Stimulated activated CD4-positive, alpha-beta T cell treated with anti-CD3 and anti-CD28 coated beads, TNF-alpha, amount 100 ng/mL, for 24 hours (primary cell): ENCODE measurements at regions not wholly inside any gene's neighbourhood (a gene's known extent, or its start where the extent isn't known, plus 50 kb on each side); places are given as distances from the start of the nearest gene placed in this dataset.

Experiments used
- DNase-seq, 3 experiments: peaks; one replicate each; pipeline ENCODE4 v3.0.0-alpha.2; 2020; ENCODE audit warnings: low read depth in 3 of 3

DNA sequence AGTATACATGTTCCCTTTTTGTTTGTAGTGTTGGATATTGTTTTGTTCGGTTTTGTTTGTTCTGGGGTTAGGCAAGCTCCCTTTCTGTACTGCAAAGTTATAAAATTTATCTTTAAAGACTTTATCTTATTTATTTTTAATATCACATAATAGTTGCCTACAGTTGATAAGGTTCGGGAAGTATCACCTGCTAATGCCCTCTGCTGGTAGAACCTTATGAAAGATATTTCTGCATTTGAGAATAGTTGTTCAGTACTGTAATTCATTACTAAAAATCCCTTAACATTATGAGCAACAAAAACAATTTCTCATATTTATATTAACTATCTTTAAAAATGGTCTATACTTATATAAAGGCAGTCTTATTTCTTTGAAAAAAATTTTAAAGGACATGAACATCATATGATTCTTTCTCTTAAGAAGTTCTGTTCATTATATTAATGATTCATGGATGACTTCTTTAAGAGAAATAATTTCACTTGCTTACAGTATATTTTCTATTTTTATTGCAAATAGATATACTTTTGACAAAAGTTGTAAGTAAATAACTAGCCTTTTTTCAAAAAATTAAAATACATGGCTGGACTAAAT is 1126.8 kb downstream of the SI start:
- DNase-seq: no peak

DNA sequence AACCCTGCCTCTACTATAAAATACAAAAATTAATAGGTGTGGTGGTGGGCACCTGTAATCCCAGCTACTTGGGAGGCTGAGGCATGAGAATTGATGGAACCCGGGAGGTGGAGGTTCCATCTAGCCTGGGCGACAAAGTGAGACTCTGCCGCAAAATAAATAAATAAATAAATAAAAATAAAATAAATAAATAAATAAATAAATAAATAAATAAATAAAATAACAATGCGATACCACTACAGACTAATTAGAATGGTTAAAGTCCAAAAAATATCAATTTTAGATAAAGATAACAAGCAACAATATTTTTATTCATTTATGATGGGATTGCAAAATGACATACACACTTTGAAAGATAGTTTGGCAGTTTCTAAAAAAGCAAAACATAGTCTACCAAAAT is 1131.5 kb downstream of the SI start:
- no peak for DNase-seq

DNA sequence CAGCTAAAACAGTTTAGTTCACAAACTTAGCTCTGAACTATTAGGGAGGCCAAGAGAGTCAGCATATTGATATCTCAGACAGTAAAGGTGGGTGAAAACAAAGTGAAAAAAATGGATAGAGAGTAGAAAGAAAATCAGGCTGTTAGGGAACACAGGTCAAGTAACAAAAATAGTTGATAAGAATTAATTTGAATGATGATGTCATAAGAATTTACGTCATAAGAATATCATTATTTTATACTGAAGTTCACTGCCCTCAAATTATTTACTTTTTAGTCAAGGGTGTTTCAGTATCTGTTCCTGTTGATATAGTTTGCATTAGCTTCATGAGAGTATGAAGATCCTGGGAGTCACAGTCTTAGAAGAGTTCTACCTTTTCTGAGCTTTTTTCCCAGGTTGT is 1134.6 kb downstream of the SI start:
- DNase-seq: no peak

DNA sequence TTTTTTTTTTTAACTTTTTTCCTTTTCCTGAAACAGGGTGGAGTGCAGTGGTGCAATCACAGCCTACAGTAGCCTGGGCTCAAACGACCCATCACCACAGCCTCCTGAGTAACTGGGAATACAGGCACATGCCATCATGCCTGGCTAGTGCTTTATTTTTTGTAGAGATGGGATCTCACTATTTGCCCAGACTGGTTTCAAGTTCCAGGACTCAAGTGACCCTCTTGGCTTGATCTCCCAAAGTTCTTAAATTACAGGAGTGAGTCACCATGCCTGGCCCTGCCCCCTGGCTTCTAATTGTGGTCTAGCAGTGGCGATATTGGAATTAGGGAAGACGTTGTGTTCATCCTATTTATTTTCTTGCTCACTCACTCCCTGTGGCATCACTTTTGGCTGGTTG is 1138.4 kb downstream of the SI start:
- no peak for DNase-seq

DNA sequence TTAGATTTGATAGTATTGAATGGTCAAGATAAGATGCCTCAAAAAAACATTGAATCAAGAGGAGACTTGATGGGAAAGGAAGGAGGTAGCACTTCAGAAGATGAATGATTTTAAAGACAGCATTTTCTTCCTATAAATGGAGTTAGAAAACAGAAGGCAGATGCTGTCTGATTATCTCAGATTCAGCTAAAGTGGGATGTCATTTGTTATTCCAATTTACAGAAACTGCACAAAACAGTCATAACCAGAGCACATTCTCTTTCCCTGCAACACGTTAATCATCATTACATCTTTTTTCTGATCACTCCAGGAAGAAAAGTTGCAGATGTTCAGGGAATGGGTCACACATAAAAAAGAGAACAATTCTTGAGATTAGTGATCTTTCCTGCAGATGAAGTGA is 1141.8 kb downstream of the SI start:
- no peak for DNase-seq

DNA sequence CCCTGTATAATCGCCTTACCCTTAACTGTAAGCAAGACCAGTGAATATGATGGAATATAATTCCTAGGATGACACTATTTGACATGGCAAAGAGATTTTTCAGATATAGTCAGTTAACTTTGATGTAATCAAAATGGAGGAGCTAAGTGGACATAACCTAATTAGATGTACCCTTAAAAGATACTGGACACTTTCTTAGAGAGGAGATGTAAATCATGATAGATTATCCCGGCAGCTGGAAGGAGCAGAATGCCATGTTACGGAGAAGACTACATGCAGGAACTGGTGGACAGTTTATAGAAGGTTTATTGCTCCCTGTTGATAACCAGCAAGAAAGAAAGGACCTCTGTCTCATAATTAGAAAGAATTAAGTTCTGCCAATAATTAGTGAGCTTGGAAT is 1142.9 kb downstream of the SI start:
- DNase-seq: no peak

DNA sequence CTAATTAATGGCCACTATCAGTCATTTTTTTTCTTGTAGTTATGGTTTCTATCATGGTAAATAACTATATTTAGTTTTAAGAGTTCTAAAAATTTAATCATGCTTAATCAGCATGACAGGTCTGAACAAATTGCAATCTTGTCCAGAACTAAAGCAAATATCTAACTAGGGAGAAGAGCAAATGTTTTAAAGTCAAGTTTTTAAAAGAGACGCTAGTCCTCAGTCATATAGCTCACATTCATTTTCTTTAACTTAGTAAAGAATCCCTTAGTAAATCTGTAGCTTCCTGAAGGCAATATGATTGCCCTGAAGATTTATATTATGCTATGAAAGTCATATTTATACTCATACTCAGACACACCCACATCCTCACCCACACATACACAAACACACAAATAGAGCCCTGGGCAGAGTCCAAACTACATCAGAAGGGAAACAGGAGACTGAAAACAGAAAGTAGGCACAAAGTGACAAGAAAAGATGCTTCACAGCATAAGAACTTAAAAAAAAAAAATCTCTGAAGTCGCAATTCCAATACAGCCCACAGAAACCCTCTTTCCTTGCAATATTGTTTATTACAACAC is 1149.1 kb downstream of the SI start:
- no peak for DNase-seq

DNA sequence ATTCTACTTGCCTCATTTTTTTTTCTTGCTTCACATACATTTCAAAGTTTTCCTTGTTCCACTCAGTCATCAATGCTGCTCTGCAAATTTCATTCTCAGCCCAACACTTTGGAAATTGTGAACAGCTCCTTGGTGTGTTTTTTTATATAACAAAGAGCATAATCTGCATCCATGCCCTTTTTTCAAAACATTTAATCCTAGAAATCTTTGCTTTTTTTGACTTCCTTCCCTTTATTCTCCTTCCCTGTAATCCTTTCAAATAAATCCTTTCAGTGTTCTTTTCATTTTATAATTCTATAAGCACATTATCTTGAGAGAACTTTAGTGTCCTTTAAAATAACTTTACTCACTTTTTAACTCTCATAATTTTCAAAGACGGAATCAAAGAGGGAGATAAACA is 1150.8 kb downstream of the SI start:
- no peak for DNase-seq

DNA sequence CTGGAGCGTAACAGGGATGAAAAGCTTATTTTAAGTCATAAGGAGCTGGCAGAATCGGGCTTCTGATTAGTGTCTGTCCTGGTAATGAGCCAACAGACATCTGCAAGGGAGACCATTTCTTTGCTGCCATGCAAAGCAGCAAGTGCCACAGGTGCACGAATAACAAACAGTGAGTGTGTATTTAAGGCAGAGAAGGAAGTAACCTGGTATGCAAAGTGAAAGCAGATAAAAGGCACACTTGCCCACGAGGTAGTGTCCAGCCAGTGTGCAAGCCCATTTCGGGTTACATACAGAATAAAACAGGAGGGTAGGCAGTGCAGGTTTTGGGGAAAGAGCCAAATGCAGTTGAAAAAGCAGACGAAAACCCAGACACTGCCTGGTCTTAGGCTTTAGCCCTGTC is 1153.7 kb downstream of the SI start:
- no peak for DNase-seq

DNA sequence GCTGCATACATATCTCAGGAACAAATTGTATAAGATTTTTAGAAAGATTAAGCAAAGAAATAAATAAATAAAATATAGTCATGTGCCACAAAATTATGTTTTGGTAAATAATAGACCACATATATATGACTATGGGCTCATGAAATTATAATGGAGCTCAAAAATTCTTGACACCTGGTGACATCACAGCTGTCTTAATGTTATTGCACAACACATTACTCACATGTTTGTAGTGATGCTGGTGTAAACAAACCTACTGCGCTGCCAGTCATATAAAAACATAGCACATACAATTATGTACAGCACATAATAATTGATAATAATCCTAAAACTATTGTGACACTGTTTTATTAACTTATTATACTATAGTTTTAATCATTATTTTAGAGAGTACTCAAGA is 1159.1 kb downstream of the SI start:
- DNase-seq: no peak

DNA sequence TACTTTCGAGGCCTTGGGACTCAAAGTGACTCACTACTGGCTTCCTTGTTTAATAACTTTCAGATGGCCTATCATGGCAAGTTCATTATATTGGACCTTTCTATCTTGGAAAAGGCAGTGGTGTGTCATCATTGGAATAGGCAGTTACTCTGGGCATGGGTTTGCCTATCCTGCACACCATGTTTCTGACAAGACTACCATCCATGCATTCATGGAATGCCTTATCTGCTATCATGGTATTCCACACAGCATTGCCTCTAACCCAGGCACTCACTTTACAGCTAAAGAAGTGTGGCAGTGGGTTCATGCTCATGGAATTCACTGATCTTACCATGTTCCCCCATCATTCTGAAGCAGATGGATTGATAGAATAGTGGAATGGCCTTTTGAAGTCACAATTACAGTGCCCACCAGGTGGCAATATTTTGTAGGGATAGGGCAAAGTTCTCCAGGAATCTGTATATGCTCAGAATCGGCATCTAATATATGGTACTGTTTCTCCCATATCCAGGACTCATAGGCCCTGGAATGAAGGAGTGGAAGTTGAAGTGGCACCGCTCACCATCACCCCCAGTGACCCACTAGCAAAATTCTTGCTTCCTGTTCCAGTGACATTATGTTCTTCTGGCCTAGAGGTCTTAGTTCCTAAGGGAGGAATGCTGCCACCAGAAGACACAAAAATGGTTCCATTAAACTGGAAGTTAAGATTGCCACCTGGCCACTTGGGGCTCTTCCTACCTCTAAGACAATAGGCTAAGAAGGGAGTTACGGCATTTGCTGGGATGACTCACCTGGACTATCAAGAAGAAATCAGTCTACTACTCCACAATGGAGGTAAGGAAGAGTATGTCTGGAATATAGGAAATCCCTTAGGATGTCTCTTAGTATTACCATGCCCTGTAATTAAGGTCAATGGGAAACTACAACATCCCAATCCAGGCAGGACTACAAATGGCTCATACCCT is 1161.4 kb downstream of the SI start:
- DNase-seq: no peak

DNA sequence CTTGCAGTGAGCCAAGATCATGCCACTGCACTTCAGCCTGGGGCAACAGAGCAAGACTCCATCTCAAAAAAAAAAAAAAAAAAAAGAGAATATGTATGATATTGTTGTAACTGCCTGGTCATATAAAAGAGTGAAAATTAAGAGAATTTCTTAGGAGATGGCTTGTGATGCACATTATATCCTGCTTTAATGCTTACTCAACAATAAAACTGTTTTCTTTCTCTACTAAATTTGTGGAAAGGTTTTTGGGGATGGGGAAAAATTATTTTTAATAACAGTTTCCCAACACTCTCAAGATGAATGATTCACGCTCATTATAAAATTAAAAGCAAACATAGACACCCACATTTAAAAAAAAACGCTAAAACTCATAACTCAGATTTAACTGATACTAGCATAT is 1163.0 kb downstream of the SI start:
- DNase-seq: no peak

DNA sequence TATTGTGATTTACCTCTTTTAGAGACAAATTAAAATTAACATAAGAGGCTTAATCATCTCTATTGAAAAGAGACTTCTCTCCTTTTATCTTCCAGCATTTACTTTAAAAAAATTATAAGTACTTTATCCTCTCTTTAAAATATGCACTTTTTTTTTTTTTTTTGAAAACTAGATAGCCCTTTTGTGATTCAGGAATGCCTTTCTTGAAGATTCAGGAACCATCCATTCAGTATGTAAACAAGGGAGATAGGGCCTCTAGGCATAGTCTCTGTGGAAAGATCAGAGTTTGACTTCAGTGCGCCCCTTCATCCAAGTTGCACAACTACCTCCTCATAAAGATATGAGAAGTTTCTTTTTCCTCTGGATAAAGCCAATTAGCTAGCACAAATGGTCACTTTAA is 1163.7 kb downstream of the SI start:
- DNase-seq: no peak

DNA sequence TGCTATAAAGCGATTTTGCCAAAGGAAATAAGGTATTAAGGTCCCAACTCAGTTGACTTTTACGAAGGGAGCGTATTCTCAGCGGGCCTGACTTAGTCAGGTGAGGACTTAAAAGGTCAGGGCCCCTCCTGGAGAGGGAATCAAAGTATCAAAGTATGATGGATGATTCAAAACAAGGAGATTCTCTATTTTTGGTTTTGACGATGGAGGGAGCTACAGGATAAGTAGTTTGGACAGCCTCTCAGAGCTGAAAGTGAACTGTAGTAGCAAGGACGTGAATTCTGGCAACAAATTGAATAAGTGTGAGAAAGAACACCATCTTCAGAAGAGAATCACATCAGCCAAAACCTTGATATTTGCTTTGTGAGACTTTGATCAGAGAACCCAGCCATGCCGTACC is 1186.5 kb downstream of the SI start:
- DNase-seq: no peak

DNA sequence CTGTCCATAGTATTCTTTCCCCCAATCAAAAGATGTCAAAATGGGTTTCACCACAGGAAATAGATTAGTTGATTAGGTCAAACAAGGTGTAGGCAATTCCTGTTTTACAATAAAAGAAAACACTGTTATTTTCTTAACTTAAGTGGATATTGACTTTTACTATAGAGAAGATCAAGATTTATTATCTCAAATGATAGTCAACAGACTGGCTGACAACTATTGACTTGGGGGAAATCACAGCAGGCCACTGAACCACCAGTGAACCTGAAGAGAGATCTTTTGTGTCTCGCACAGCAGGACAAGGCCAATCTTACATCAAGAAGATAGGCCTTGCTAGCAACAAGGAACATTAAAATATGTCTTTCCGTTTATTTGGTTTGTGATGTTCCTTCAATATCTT is 1187.6 kb downstream of the SI start:
- DNase-seq: no peak

DNA sequence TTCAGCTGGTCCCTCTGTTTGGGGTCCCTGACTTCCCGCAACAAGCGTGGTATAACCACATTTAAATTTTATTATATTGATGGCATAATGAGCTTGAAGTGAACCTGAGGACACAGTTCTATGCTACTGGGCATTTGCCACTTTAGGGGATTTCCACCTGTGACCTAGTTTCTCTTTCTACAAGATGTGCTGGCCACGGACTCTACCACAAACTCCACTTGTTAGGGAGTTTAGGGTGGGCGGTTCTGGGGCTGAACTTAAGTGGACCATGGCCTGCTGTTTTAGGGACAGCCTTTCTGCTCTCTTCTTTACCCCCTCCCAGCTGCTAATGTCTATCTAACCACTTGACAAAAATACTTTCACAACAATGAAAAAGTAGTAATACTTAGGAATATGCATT is 1199.1 kb downstream of the SI start:
- DNase-seq: no peak

DNA sequence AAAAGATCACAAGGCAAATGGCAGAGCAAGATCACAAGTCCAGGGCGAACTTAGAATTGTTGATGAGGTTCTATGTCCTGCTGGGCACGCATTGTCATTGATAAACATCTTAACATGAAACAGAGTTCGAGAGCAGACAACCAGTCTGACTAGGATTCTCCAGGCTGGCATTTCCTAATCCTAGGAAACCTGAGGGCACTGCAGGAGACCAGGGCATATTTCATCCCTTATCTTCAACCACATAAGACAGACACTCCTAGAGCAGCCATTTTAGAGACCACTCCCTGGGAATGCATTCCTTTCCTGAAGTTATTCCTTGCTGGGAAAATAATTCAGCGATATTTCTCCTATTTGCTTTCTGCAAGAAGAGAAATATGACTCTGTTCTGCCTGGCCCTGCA is 1199.9 kb downstream of the SI start:
- DNase-seq: no peak

DNA sequence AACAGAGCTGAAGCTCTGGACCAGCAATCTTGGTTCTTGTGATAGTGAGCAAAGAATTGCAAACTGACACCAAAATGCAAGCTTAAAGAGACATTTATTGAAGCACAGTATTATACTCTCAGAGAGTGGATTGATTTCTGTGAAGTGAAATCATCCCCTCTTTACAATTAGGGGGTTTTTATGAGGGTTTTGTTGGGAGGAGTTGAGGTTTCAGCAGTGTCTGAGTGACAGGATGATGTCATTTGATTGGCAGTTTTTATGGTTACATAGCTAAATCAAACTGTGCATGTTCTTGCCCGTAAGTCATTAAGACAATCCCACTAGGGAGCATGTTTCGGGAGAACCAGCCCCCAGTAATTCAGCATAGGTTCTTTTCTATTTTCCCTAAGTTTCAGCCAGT is 1200.5 kb downstream of the SI start:
- no peak for DNase-seq

DNA sequence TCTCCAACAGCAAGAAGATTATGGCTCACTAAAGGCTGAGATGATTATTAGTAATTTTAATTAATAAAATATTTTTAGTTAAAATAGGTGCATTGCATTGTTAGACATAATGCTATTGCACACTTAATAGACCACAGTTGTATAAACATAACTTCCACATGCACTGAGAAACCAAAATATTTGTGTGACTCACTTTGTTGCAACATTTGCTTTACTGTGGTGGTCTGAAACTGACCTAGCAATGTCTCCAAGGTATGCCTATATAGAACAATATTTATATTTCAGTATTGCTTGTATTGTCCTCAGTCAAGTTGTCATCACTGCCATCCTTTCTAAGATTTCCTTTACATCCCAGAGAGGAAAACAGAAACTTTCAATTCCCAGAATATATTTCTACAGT is 1215.2 kb downstream of the SI start:
- DNase-seq: no peak

DNA sequence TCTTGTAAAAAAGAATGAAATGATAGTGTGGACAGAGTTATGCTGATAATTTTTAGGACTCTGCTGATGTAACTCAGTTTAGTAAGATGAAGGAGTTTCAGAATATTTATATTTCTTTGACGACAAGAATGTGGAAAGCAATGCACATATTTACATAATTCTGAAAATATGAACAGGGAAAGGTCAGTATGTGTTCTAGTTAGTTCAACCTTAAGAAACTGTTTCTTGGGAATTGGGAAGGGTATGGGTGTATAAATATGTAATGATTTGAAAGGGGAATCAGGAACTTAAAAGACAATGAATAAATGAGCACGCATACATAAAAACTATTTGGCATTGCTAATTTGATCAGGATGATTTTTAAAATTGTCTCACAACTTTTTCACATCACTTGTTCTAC is 1226.1 kb downstream of the SI start:
- no peak for DNase-seq

DNA sequence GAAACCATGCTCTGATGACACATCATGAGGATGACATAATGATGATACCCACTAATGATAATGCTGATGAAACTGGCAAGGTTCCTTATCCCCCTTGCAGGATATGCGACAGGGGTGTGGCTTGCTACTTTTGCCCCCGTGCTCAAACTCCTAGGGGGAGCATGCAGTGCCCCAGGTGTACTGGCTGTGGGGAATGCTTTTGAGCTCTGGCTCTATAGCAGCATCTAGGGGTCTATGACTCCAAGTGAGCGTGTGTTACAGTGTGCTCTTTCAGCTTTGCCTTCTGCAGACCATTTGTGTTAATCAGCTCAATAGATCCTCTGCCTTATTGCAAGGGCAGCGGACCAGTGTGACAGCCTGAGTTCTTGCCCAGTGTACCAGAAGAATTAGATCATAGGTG is 1239.5 kb downstream of the SI start:
- no peak for DNase-seq

DNA sequence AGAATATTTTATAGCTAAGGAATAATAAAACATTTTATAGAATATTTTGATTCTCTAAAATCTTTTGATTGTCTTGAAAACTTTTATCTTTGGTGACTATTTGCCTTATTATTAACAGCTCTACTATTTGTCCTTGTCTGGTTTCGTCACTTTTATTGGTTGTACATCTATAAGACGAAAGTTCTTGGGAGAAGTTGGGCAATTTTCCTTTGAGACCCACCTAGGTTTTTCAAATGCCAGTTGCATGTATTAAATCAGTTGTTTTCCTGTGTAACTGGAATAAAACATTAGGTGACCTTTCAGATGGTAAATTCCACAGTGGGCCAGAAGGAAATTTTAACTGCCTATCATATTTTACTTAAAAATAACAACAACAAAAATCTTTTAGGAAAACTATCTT is 1245.7 kb downstream of the SI start:
- no peak for DNase-seq

DNA sequence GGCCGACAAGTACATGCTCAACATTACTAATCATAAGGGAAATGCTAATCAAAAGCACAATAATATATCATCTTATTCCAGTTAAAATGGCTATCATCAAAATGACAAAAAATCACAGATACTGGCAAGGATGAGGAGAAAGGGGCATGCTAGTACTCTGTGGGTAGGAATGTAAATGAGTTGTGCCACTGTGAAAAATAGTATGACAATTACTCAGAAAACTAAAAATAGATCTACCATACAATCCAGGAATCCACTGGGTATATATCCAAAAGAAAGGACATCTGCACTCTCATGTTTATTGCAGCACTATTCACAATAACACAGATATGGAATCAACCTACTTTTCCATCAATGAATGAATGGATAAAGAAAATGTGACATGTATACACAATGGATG is 1256.5 kb downstream of the SI start:
- no peak for DNase-seq
